ENCODE measurements at regions not wholly inside any gene's neighbourhood (a gene's known extent, or its start where the extent isn't known, plus 50 kb on each side); places are given as distances from the start of the nearest gene placed in this dataset.
"Not testable (repeated sequence)": the region's sequence is repeated elsewhere in the genome, so short reads cannot be mapped to it uniquely, and the experiment has no call there.

DNA sequence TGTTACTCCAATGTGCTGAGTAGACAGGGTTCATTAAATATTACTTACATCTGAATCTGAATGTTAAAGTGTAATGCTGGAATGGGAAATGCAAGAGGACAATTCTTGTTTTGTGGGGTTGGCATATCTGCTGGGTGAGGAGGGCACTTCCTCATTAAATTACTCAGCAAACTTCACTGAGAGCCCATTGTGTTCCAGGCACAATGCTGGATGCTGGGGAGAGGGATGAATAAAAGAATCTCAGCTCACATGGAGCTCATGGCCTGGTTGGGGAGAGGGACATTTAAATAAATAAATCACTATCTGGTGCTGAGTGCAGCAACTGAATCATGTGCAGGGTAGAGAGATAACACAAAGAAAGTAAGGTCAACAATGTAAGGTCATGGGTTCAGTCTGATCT lies 199.2 kb upstream of the CFAP20DC start:
- Mint-ChIP-seq H3K9me3 (no peaks in the 10 kb centered on the region), H3K4me3 (no peak overlapping the region), H3K4me1 (ENCODE audit: low read depth in 2 of 2) (peaks cover 0 to 6% of the 10 kb centered on the region in 2 donors), H3K27me3 (no peaks in the 10 kb centered on the region), H3K27ac (no peak overlapping the region), H3K36me3 (ENCODE audit: insufficient read depth) (no peaks in the 10 kb centered on the region)
- ATAC-seq (replicated peaks): no peak
- no peak for DNase-seq

- Mint-ChIP-seq H3K4me3 (no peak overlapping the region), H3K27ac (no peak overlapping the region), H3K9me3 (no peaks in the 10 kb centered on the region), H3K27me3 (no peaks in the 10 kb centered on the region), H3K36me3 (ENCODE audit: insufficient read depth) (no peaks in the 10 kb centered on the region), H3K4me1 (ENCODE audit: low read depth in 2 of 2) (peaks cover 0 to 6% of the 10 kb centered on the region in 2 donors)
- no peak for DNase-seq
- no peak for ATAC-seq (replicated peaks)
Observed at GRCh38 chr3:59247402-59247841, 197.6 kb upstream of the CFAP20DC start.

DNA sequence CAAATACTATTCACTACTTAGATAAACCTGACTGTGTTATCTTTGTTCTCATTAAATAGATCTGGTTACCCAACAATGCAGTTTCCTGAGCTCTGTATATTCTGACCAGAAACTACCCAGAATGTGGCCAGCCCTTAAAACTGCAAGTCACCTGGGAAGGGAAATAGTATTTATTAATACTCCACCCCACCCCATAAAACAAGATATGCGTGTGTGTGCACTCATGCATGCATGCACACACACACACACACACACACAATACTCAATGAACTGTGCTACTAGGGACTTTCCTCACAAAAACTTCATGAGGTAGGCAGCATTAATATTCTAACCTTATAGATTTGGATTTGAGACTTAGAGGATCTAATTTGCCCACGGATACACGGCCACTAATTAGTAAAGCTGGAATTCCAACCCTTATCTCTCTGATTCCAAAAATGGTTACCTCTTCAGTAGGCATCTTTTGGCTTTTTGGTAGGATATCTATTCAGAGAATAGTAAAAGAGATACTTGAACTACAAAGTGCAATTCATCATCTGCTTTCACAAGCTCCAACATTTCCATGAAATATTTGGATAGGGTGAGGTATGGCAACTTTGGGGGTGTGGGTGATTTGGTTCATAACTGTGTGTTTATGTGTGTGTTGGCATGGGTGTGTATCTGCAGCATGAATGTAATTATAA lies 197.0 kb upstream of the CFAP20DC start:
- no peak overlapping the region for H3K4me3 Mint-ChIP-seq
- H3K27me3 Mint-ChIP-seq: no peaks in the 10 kb centered on the region
- H3K4me1 Mint-ChIP-seq (ENCODE audit: low read depth in 2 of 2): peaks cover 0 to 6% of the 10 kb centered on the region in 2 donors
- no peak overlapping the region for H3K27ac Mint-ChIP-seq
- no peaks in the 10 kb centered on the region for H3K36me3 Mint-ChIP-seq (ENCODE audit: insufficient read depth)
- ATAC-seq (replicated peaks) (no peak), DNase-seq (no peak)
- H3K9me3 Mint-ChIP-seq: no peaks in the 10 kb centered on the region

- no peaks in the 10 kb centered on the region for H3K9me3 Mint-ChIP-seq
- no peak overlapping the region for H3K4me3 Mint-ChIP-seq
- DNase-seq (no peak), ATAC-seq (replicated peaks) (no peak)
- no peaks in the 10 kb centered on the region for H3K36me3 Mint-ChIP-seq (ENCODE audit: insufficient read depth)
- H3K27ac Mint-ChIP-seq: no peak overlapping the region
- peaks cover 0 to 6% of the 10 kb centered on the region in 2 donors for H3K4me1 Mint-ChIP-seq (ENCODE audit: low read depth in 2 of 2)
- H3K27me3 Mint-ChIP-seq: no peaks in the 10 kb centered on the region
Observed at GRCh38 chr3:59245859-59246501, 196.2 kb upstream of the CFAP20DC start.

- H3K36me3 Mint-ChIP-seq (ENCODE audit: insufficient read depth): no peaks in the 10 kb centered on the region
- no peak for ATAC-seq (replicated peaks)
- DNase-seq: no peak
- no peaks in the 10 kb centered on the region for H3K9me3 Mint-ChIP-seq
- no peaks in the 10 kb centered on the region for H3K27me3 Mint-ChIP-seq
- peaks cover 0 to 6% of the 10 kb centered on the region in 2 donors for H3K4me1 Mint-ChIP-seq (ENCODE audit: low read depth in 2 of 2)
- H3K4me3 Mint-ChIP-seq: no peak overlapping the region
- no peak overlapping the region for H3K27ac Mint-ChIP-seq
Observed at GRCh38 chr3:59245300-59245858, 195.6 kb upstream of the CFAP20DC start.

- ATAC-seq (replicated peaks) (no peak), DNase-seq (no peak)
- Mint-ChIP-seq H3K36me3 (ENCODE audit: insufficient read depth) (no peaks in the 10 kb centered on the region), H3K27me3 (no peaks in the 10 kb centered on the region), H3K4me1 (ENCODE audit: low read depth in 2 of 2) (peaks cover 0 to 6% of the 10 kb centered on the region in 2 donors), H3K27ac (no peak overlapping the region), H3K9me3 (no peaks in the 10 kb centered on the region), H3K4me3 (no peak overlapping the region)
Observed at GRCh38 chr3:59244343-59244742, 194.5 kb upstream of the CFAP20DC start.

- DNase-seq (no peak), ATAC-seq (replicated peaks) (no peak)
- H3K27ac Mint-ChIP-seq: no peak overlapping the region
- H3K4me1 Mint-ChIP-seq (ENCODE audit: low read depth in 2 of 2): peaks cover 0 to 6% of the 10 kb centered on the region in 2 donors
- H3K9me3 Mint-ChIP-seq: peaks cover 0 to 2% of the 10 kb centered on the region in 2 donors
- no peaks in the 10 kb centered on the region for H3K36me3 Mint-ChIP-seq (ENCODE audit: insufficient read depth)
- no peak overlapping the region for H3K4me3 Mint-ChIP-seq
- peaks cover 6 to 7% of the 10 kb centered on the region in 2 donors for H3K27me3 Mint-ChIP-seq
Observed at GRCh38 chr3:59243476-59243875, 193.7 kb upstream of the CFAP20DC start.

DNA sequence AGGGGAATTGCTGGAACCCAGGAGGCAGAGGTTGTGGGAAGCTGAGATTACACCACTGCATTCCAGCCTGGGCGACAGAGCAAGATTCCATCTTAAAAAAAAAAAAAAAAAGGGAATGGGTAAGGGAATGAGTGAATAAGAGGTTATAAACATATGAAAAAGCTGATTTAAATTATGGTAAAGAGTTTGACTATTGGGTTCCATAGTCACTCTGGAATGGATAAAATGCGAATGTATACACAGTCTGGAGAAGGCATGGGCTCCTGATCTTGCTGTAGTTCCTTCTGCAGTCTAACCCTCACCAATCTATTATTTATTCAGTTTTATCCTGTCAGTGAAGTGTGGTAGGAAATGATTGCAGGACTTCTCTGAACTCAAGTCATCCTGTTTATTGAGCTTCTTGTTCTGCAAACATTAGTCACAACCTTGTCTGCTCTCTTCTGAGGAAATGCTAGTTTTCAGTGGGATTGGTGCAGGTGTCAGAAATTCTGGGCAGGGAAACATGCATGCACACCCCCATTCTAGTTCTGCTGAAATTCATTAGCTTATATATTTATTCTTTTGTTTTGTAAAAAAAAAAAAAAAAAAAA lies 190.9 kb upstream of the CFAP20DC start:
- peaks cover 3 to 8% of the 10 kb centered on the region in 2 donors for H3K4me1 Mint-ChIP-seq (ENCODE audit: low read depth in 2 of 2)
- ATAC-seq (replicated peaks) (no peak), DNase-seq (no peak)
- H3K36me3 Mint-ChIP-seq (ENCODE audit: insufficient read depth): peaks cover 4% of the 10 kb centered on the region
- peaks cover 14 to 21% of the 10 kb centered on the region in 2 donors for H3K27me3 Mint-ChIP-seq
- H3K4me3 Mint-ChIP-seq: no peak overlapping the region
- H3K27ac Mint-ChIP-seq: no peak overlapping the region
- peaks cover 0 to 2% of the 10 kb centered on the region in 2 donors for H3K9me3 Mint-ChIP-seq

DNA sequence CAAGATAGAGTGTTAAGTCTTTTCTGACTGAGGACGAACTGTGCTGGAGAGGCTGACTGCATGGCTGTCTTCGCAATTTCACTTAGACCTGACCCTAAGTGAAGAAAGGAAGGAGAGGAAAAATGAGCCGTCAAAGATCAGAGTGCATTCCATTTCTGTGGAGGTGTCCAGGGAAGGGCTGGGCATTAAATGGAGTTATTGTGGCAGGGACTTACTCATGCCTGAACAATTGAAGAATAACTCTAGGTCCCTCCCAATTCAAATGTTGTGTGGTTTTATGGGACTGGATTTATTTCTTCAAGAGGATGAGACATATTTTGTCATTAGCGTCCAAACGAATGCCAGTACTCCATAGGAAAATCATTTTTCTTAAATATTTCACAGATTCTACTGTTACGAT lies 187.3 kb upstream of the CFAP20DC start:
- Mint-ChIP-seq H3K36me3 (ENCODE audit: insufficient read depth) (peaks cover 4% of the 10 kb centered on the region), H3K4me3 (no peak overlapping the region), H3K27me3 (peaks cover 19 to 21% of the 10 kb centered on the region in 2 donors), H3K27ac (no peak overlapping the region), H3K9me3 (peaks cover 0 to 2% of the 10 kb centered on the region in 2 donors), H3K4me1 (ENCODE audit: low read depth in 2 of 2) (peaks cover 10 to 18% of the 10 kb centered on the region in 2 donors)
- DNase-seq (no peak), ATAC-seq (replicated peaks) (no peak)

DNA sequence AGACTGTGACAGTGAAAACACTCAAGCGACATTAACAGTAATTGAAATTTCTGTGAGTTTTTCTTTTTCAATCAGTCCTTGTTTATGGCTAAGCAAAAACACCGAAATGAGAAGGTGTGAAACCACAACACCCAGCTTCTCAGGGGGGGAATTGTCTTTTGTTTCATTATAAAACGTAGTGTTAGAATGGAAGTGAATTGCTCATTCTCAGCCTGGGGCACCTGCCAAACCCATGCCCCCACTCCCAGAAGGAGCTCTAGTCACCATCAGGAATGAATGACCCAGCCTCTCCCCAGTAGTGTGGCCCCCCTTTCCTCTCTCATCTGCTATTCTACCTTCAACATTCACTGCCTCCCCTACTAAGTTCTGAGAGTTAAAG lies 185.8 kb upstream of the CFAP20DC start:
- ATAC-seq (replicated peaks): peak; percentile 95

DNA sequence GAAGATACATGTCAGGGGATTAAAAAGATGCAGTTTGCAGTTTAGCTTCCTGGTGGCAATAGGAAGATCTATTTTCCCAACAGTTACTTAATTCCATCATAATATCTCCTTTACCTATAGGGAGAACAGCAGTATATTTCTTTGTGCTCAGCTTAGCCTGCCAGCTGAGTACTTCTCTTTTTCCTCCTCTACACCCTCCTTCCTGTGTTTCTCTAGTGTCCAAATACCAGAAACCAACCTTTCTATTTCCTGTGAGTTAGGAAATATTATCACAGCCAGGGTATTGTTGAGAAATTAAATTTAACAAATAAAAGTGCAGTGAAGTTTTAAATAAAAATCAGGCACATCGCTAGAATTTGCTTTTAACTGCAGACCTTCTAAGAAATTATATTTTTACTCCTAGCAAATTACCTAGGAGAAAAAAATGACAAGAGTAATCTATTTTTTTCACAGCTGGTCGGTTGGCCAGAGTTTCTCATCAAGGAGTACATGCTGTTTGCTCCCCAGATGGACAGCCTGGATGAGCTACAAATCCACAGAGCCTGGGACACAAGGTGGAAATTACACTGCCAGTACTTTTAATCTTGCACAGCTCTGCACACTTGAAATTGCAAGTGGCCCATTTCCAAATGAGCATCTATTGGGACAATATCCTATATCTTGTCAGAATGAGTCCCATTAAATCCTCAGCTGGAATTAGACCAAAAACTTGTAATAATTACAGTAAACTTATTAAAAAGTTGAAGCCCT lies 185.2 kb upstream of the CFAP20DC start:
- peak overlapping the region; percentile 44 to 71 for H3K4me3 Mint-ChIP-seq
- DNase-seq (no peak), ATAC-seq (replicated peaks) (peak; percentile 7)
- H3K4me1 Mint-ChIP-seq (ENCODE audit: low read depth in 2 of 2): peaks cover 10 to 18% of the 10 kb centered on the region in 2 donors
- H3K27ac Mint-ChIP-seq: no peak overlapping the region
- peaks cover 28 to 32% of the 10 kb centered on the region in 2 donors for H3K27me3 Mint-ChIP-seq
- peaks cover 8% of the 10 kb centered on the region in 2 donors for H3K9me3 Mint-ChIP-seq
- peaks cover 4% of the 10 kb centered on the region for H3K36me3 Mint-ChIP-seq (ENCODE audit: insufficient read depth)

More for the DNA sequence above, 185.8 kb upstream of the CFAP20DC start:
- Mint-ChIP-seq H3K27me3 (peaks cover 25 to 26% of the 10 kb centered on the region in 2 donors), H3K4me1 (ENCODE audit: low read depth in 2 of 2) (peaks cover 10 to 18% of the 10 kb centered on the region in 2 donors), H3K9me3 (peaks cover 7 to 8% of the 10 kb centered on the region in 2 donors), H3K36me3 (ENCODE audit: insufficient read depth) (peaks cover 4% of the 10 kb centered on the region), H3K27ac (peak overlapping the region in 1 of 2 donors; percentile 72), H3K4me3 (peak overlapping the region; percentile 44 to 71)
- DNase-seq: peak; percentile 10 to 29 (median 15)

DNA sequence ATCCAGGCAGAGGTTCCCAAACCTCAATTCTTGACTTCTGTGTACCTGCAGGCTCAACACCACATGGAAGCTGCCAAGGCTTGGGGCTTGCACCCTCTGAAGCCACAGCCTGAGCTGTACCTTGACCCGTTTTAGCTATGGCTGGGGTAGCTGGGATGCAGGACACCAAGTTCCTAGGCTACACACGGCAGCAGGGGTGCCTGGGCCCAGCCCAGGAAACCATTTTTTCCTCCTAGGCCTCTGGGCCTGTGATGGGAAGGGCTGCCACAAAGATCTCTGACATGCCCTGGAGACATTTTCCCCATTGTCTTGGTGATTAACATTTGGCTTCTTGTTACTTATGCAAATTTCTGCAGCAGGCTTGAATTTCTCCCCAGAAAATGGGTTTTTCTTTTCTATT lies 180.6 kb upstream of the CFAP20DC start:
- not testable (repeated sequence) for H3K27ac Mint-ChIP-seq; DNase-seq; H3K4me1 Mint-ChIP-seq (ENCODE audit: low read depth in 2 of 2); H3K36me3 Mint-ChIP-seq (ENCODE audit: insufficient read depth); H3K9me3 Mint-ChIP-seq; H3K4me3 Mint-ChIP-seq; ATAC-seq (replicated peaks)
- H3K27me3 Mint-ChIP-seq: peaks cover 14 to 31% of the 10 kb centered on the region in 2 donors

GRCh38 chr3:59213860-59214259 lies 164.0 kb upstream of the CFAP20DC start:
- Mint-ChIP-seq H3K27me3 (peaks cover 10 to 17% of the 10 kb centered on the region in 2 donors), H3K36me3 (ENCODE audit: insufficient read depth) (no peaks in the 10 kb centered on the region), H3K9me3 (no peaks in the 10 kb centered on the region), H3K4me1 (ENCODE audit: low read depth in 2 of 2) (no peaks in the 10 kb centered on the region), H3K27ac (no peak overlapping the region), H3K4me3 (no peak overlapping the region)
- no peak for DNase-seq
- no peak for ATAC-seq (replicated peaks)

Measured in effector memory CD8-positive, alpha-beta T cell (primary cell).